Body of pancreas (tissue), 4 donors: ENCODE measurements at regions not wholly inside any gene's neighbourhood (a gene's known extent, or its start where the extent isn't known, plus 50 kb on each side); places are given as distances from the start of the nearest gene placed in this dataset.

Experiments used
- POLR2A ChIP-seq, 3 donors: fragments of 450-650 bp; IDR thresholded peaks; one replicate each; pipeline ENCODE4 v1.6.1; 2016; ENCODE audit warnings: antibody characterized with exemption in 3 of 3, mild to moderate bottlenecking in 2 of 3
- TF ChIP-seq, protein P1 (sequence below), 7 experiments: fragments of 450-650 bp in 4 of 7; fragments of 200-600 bp in 3 of 7; sonication (generic) in 3 of 7; IDR thresholded peaks; one replicate each; pipeline ENCODE4 v1.5.1; 2016 to 2019; ENCODE audit warnings: antibody characterized with exemption in 7 of 7

DNA sequence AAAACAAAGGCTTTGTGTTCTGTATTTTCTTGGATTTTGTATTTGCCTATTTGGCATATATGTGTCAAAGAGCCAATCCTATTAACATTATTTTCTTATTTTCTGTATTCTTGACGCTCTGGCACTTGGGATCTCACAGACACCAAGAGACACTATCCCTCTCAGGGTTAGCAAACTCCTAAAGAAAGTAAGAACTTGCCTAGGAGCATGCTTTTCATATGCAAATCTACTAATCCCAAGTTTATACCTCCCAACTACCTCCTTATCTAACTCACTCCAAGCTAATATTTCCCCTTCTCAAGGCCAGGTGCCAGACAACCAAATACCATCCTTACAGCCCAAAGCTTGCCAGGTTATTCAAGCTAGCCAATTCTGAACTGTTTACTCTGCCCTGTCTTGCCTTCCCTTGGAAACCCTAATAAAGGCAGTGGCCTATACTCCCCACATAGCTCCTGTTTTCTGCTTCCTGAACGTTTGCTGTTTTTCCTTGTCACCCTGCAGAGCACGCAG, 455.4 kb upstream of the ANO3 start:
- TF ChIP-seq, protein P1, sequence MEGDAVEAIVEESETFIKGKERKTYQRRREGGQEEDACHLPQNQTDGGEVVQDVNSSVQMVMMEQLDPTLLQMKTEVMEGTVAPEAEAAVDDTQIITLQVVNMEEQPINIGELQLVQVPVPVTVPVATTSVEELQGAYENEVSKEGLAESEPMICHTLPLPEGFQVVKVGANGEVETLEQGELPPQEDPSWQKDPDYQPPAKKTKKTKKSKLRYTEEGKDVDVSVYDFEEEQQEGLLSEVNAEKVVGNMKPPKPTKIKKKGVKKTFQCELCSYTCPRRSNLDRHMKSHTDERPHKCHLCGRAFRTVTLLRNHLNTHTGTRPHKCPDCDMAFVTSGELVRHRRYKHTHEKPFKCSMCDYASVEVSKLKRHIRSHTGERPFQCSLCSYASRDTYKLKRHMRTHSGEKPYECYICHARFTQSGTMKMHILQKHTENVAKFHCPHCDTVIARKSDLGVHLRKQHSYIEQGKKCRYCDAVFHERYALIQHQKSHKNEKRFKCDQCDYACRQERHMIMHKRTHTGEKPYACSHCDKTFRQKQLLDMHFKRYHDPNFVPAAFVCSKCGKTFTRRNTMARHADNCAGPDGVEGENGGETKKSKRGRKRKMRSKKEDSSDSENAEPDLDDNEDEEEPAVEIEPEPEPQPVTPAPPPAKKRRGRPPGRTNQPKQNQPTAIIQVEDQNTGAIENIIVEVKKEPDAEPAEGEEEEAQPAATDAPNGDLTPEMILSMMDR (IDR thresholded peaks at IDR 0.05), result no peak
- TF ChIP-seq POLR2A (IDR thresholded peaks at IDR 0.05), result no peak
